ENCODE measurements at regions not wholly inside any gene's neighbourhood (a gene's known extent, or its start where the extent isn't known, plus 50 kb on each side); places are given as distances from the start of the nearest gene placed in this dataset.

DNA sequence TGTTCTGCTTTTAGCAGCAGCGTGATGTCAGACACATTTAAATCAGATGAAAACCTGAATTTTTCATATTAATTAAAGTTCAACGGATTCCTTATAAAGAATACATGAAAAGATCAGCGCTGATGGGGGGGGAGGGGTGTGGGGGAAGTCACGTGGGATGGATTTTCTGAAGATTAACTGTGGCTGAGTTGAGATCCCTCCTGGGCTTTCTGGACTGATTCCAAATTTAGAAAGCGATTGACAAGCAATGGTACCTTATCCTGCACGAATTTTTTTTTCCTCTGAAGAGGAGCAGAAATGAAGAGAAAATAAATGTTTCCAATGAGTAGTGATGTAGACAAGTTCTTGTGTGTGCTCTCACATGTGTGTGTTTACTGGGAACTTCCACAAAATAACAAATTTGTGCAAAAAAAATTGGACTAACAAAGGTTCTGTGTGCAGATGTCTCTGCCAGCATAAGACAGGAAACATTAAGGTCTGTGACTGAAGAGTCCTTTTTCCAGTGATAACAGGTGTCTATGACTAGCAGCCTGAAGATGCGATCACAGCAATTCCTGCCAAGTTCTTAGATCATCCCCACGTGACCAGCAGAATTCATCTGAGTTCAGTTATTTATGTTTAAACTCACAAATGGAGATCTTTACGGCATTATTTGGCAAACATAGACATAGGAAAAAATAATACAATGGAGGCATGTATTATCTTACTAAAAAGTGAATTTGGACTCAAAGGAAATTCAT, 585.2 kb upstream of the CELF2 start:
- in situ Hi-C loops (cut with MboI; ENCODE audit: low sequenced_read_pairs) = no loop called here

DNA sequence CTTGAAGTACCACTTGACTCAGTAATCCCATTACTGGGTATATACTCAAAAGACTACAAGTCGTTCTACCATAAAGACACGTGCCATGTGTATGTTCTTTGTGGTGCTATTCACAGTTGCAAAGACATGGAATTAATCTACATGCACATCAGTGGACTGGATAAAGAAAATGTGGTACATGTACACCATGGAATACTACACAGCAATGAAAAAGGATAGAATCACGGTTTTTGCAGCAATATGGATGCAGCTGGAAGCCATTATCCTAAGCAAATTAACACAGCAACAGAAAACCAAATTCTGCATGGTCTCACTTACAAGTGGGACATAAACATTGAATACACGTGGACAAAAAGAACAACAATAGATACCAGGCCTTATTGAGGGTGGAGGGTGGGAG, 583.4 kb upstream of the CELF2 start:
- in situ Hi-C loops (cut with MboI; ENCODE audit: low sequenced_read_pairs) = no loop called here

DNA sequence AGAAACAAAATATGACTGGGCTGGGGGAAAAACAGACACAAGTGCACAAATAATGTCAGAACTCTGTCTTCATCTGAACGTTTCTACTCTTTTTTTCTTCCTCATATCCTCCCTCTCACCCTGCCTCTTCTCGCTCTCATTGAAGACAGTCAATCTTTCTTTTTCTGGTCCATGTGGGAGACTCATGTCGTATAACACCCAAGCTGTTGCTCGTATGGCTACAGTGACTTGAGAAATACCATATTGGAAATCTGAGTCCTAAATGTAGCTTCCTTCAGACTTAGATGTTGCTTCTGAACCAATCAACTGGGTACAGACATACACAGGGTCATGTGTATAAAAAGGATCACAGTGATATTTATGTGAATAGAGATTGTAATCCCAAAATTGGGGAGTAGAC, 579.8 kb upstream of the CELF2 start:
- in situ Hi-C loops (cut with MboI; ENCODE audit: low sequenced_read_pairs) = no loop called here

DNA sequence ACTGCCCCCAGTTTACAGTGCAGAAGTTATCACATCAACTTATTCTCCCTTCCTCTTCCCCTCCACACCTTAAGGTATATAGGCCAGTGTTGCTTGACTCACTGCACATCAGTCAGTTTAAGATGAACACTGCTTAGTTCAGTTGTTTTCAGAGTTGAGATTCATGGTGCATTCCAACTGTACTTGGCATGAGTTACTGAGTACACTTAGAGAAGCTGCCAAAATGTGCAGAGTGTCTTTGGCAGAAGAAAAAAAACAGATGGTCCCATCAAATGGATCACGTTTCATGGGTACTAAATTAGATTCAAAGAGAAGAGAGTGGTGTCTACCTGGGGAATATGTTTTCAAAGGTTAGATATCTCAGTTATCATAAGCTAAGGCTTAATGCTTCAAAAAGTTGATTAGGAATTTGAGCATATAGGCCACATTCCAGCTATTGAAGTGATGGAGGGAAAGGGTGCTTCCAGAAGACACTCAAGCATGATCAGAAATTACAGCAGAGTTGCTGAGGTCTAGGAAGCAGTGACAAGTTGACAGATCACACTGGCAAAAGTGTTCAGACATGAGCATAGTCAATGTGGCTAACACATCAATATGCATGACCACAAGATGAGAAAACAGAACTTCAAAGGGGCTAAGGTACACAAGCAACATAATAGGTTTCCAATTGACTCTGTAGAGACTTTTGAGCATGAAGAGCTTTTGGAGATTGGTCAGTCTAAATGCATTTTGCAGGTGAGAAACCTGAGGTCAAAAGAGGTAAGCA, 579.2 kb upstream of the CELF2 start:
- in situ Hi-C loops (cut with MboI; ENCODE audit: low sequenced_read_pairs) = no loop called here

DNA sequence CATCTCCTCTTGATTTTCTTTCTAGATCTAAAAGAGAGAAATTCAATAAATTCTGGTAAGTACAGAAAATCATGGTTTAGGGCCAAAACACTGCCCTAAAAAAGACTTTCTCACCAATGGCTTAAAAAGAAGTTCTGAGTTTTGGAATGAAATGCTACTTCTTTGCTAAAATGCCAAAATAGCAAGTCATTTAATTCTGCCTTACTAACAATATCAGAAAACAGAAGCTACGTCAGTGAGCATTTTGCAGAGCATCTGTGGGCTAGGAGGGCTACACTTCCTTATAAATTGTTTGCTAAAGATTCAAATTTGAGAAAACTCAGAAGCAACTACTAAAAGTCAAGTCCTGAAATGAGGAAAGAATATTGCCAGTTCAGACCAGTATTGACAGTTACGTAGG, 560.8 kb upstream of the CELF2 start:
- in situ Hi-C loops (cut with MboI; ENCODE audit: low sequenced_read_pairs) = no loop called here

DNA sequence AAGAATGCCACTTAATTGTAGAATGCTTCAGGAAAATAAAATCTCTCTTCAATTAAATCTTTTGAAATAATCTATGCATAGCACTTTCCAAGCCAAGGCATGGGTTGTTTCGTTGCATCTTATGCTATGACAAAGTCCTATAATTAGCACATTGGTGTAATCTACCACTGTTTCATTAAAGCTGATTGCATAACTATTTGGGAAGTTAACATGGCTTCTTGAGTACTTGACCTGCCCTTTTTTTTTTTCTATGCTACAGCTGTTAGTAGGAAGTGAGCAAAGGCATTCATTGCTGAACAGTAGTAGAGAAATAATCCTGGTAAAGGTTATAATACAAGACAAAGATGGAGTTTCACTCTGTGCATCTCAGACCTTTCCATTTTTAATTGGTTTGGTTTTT, 557.2 kb upstream of the CELF2 start:
- in situ Hi-C loops (cut with MboI; ENCODE audit: low sequenced_read_pairs) = no loop called here

DNA sequence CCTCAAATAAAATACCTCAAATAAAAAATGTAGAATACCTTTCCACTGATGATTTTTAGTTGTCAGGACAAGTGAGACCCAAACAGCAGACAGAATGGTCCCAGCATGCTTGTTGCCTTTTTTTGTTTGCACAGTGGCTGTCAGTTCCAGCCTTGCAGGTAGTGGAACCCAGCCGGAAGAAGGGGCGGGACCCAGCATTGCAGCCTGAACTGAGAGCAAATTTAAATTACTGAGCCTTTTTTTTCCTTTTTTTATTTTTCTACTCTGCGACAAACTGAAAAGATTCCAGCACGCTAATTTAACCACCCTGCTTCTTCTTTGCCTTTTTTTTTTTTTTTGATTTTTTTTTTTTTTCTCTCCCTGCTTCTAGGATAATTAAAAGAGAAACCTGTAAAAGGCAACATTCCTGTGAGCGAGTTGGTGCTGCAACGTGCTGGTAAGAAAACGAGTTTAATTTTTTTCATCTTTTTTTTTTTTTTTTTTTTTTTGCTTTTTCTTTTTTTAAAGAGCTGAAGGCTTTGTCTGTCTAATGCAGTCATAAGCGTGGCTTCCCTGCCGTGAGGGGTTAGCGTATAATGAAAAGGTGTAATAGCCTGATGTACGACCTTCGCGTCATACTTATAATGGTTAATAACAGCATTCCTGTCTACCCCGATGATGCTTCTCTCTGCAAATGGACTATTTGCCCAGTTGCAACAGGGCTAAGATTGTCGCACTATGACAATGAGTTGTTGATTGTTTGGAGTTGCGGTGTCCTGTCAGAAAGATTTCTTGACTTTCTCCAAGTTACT, 555.3 kb upstream of the CELF2 start:
- in situ Hi-C loops (cut with MboI; ENCODE audit: low sequenced_read_pairs) = no loop called here

DNA sequence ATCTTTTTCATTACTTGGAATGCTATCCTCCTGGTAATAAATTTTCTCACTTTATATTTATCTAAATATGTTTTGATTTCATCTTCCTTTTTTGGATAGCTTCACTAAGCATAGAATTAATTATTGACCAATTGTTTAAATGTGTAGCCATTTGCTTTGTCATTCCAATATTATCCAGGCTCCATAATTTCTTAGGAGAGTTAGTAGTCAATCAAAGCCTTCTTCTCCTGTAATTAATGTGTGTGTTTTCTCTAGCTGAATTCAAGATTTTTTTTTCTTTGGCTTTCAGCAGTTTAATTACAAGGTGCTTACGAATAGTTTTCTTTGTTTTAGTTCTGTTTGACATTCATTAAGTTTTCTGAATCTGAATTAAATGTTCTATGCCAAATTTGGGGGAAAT, 545.9 kb upstream of the CELF2 start:
- in situ Hi-C loops (cut with MboI; ENCODE audit: low sequenced_read_pairs) = no loop called here

DNA sequence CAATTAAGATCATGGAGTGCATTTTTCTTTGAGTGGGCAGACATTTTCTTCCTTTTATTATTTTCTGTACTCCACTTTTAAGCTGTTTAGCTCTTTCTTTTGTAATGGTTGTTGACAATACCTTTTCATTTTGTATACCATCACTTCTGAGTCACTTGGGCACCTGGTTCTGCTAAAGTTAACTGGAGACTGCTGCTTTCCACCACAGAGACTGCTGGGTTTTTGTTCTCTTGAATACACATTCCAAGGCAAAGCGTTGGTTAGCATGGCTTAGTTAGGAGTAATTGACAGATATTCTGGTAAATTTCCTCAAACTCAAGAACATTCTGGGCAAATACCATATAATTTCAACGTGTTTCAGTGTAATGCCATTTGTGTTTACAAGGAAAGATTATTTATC, 541.9 kb upstream of the CELF2 start:
- in situ Hi-C loops (cut with MboI; ENCODE audit: low sequenced_read_pairs) = no loop called here

DNA sequence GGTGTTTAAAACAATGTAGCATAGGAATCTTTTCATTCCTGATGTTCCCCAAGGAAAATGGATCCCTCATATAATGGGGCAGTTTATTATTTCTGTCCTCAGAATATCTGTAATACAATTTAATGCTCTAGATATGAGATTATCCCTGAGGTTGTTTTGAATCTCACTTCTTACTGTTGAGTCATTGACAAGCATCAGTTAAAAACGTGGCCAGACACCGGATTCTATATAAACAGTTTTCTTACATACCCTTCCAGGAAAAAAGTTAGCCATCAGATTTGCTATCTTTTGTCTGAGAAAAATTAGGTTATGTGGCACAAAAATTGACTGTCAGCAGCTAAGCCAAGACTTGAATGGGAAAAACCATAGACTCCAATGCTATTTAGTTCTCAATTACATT, 539.8 kb upstream of the CELF2 start:
- in situ Hi-C loops (cut with MboI; ENCODE audit: low sequenced_read_pairs) = no loop called here

DNA sequence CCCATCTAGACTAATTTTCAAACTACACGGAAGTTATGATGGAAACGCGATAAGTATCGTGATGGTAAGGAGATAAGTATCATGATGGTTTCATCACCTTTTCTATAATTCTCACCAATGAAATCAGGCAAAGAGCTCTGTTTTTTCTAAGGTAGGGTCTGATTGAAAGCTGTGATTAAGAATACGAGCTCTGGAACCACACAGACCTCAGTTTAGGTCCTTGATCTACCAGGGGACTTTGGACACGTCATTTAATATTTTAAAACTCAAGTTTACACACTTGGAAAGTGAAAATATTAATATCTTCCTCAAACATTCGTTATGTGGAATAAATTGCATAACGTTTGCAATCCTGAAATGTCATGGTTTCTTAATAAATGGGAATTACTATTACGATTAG, 538.2 kb upstream of the CELF2 start:
- in situ Hi-C loops (cut with MboI; ENCODE audit: low sequenced_read_pairs) = no loop called here

DNA sequence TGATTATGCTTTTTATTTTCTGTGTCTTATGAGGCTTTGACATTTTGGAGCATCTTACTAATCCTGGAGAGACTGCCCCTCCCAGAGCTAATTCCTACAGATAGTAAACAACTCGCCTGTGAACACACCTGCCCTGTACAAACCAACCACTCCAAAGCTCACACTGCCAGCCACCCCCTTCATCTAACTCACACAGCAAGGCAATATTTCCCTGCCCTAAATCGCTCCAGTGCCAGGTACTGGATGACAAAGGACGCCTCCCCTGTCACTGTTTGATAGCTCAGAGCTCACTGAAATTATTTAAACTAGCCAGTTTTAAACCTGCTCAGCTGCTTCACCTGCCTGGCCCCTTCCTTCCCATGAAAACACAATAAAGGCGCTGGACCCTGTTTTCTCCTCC, 535.1 kb upstream of the CELF2 start:
- in situ Hi-C loops (cut with MboI; ENCODE audit: low sequenced_read_pairs) = no loop called here

DNA sequence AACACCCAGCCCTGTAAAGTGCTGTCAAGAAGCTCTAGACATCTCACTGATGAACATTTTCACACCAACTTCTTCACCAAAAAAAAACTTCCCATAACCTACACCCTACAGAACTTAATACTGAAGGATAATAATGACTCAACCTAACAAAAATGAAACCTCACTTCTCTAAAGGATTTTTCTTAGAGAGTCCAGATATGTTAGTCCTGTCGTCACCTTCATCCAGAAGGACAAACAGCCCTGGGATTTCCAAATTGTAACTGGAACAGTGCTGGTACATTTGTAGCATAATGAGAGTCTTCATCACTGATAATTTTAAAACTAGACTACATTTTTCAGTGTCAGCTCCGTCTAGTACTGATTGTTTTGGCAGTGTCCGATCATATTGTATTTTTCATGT, 528.6 kb upstream of the CELF2 start:
- in situ Hi-C loops (cut with MboI; ENCODE audit: low sequenced_read_pairs) = no loop called here

DNA sequence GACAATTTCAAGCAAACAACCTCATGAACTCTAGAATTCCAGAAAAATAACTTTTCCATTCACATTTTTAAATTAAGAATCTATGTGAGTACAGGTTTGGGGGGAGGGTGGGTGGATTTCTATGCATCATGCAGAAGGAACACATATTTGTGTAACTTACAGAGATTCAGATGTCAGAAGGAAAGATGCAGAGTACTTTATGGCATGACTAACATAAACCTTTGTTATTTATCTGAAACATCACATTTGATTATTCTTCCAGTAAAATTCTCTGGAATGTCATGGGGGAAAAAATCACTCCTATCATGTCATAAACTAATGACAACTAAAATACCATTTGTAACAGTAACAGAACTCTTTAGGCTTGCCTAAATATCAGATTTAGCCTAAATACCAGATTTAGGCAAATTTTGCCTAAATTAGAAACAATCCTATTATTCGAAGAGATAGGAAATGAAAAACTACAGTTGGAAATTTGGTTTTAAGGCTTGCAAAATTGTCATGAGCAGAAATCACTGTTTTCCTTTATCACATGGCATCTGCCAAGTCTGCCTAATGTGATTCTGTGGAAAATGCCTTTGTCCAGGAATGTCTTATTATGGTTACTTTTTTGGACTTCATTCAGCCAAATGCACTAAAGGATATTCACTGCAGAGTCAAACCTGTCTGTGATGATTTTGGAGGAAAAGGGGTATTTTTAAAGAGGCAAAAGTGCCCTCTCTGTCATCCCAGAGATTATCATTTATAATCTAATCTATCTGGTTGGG, 527.7 kb upstream of the CELF2 start:
- in situ Hi-C loops (cut with MboI; ENCODE audit: low sequenced_read_pairs) = no loop called here

DNA sequence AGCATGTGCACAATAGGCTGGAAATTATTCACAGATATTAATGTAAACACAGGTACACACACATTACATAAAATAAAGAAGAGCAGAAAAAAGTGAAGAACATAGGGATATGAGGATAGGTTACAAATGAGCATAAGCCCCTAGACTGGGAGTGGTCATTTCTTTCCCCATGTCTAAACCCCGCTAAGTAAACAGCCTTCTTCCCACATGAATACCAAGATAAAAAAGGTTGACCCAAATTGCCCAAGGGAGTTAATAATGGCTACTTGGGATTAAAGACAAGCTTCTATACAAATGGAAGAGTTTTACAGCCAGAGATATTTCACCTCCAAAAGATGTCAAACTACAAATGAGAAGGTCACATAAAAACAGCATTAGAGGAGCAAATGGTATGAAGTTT, 527.1 kb upstream of the CELF2 start:
- in situ Hi-C loops (cut with MboI; ENCODE audit: low sequenced_read_pairs) = no loop called here

DNA sequence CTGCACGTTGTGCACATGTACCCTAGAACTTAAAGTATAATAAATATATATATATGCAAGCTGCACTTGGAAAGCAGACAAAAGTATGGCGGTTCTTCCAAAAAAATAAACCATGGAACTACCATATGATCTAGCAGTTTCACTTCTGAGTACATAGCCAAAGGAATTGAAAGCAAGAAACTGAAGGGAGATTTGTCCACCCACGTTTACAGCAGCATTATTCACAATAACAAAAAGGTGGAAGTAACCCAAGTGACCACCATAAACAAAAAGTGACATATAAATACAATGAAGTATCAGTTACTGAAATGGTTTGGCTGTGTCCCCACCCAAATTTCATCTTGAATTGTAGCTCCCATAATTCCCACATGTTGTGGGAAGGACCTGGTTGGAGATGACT, 525.3 kb upstream of the CELF2 start:
- in situ Hi-C loops (cut with MboI; ENCODE audit: low sequenced_read_pairs) = no loop called here

DNA sequence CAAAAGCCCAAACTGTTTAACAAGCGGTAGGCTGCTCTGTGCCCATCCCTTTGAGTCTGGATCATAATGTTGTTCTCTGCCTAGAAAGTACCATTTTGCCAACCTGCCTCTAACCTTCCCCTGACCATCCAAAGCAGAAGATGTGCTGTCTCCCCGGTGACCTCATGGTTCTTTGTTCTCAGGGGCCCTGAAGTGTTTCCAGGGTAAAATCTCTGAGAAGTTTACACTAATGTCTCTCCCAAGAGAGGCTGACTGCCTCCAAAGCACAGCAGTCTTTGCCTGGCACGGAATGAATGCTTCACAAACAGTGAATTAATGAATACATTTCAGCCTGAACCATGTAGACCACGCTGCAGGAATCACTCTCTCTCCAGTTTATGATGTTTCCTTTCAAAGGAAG, 523.8 kb upstream of the CELF2 start:
- in situ Hi-C loops (cut with MboI; ENCODE audit: low sequenced_read_pairs) = no loop called here

DNA sequence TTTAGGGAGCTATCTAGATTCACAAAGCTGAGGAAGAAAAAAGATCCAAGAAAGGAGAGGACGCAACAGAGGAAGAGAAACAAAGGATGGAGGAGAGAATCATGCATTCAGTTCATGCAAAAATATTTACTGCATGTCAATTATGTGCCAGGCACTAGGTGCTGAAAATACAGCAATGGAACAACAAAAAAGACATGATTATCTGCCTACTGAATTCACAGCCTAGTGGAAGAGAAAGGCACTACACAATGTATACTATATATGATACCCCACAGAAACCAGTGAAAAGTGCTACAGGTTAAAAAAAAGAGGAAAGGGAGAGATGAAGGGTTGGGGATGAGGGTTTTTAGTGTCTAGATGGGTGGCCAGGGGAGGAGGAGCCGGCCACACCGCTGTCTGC, 520.4 kb upstream of the CELF2 start:
- in situ Hi-C loops (cut with MboI; ENCODE audit: low sequenced_read_pairs) = no loop called here

DNA sequence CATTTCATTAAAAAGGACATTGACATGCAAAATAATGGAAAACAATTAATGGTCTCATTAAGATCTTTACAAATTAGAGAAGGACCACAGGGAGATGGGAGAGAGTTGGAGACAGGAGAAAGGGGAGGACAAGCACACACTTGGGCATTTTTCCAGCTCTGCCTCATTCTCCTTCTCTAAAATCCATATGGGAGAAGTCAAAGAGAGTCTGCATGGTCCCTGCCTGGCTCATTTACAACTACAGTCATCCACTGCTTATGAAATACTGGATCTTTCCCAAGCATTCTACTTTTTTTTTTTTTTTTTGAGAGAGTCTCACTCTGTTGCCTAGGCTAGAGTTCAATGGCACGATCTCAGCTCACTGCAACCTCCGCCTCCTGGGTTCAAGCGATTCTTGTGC, 518.9 kb upstream of the CELF2 start:
- in situ Hi-C loops (cut with MboI; ENCODE audit: low sequenced_read_pairs) = no loop called here

DNA sequence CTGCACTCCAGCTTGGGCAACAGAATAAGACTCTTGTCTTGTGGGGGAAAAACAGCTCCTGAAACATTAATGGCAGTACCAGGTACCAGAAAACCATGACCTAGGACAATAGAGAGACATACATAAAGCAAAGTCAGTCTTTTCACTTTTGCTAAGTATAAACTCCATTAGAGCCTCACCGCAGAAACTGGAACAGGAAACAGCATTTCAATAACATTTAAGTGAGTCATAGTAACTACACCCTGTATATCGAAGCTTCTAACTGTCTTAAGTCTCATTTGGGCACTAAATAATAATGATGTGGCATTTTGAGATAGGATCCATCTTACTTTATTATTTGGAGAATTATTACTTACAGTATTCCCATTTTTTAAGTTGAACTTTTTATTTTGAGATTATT, 517.8 kb upstream of the CELF2 start:
- in situ Hi-C loops (cut with MboI; ENCODE audit: low sequenced_read_pairs) = no loop called here

DNA sequence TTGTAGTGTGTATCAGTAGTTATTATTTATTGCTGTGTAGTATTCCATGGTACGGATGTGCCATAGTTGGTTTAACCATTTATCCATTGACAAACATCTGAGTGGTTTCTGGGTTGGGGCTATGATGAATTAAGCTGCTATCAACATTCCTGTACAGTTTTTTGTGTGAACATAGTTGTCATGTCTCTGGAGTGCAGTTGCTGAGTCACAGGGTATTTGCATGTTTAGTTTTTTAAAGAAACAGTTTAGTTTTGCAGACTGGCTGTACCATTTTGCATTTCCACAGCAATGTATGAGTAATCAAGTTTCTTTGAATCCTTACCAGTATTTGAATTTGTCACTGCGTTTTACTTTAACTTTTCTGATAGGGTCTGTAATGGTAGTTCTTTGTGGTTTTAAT, 516.7 kb upstream of the CELF2 start:
- in situ Hi-C loops (cut with MboI; ENCODE audit: low sequenced_read_pairs) = no loop called here

Data from HL-60/S4 (cell line).